Tibial nerve (tissue), 4 donors: ENCODE measurements at regions not wholly inside any gene's neighbourhood (a gene's known extent, or its start where the extent isn't known, plus 50 kb on each side); places are given as distances from the start of the nearest gene placed in this dataset.

Experiments used
- EP300 ChIP-seq, 2 donors: sonication (generic); formaldehyde crosslinking; IDR thresholded peaks; one replicate each; pipeline ENCODE4 v1.6.1; 2017; ENCODE audit warnings: antibody characterized with exemption in 2 of 2, mild to moderate bottlenecking in 1 of 2
- POLR2A ChIP-seq, 2 donors: fragments of 450-650 bp; IDR thresholded peaks; one replicate each; pipeline ENCODE4 v1.6.1; 2017; ENCODE audit warnings: antibody characterized with exemption in 2 of 2, mild to moderate bottlenecking in 2 of 2, moderate library complexity in 2 of 2
- TF ChIP-seq, protein P1 (sequence below), 5 experiments: fragments of 200-600 bp in 3 of 5; fragments of 450-650 bp in 2 of 5; sonication (generic) in 3 of 5; IDR thresholded peaks; one replicate each; pipeline ENCODE4 v1.5.1; 2016 to 2019; ENCODE audit warnings: antibody characterized with exemption in 5 of 5, mild to moderate bottlenecking in 3 of 5, moderate library complexity in 2 of 5

- TF ChIP-seq, protein P1, sequence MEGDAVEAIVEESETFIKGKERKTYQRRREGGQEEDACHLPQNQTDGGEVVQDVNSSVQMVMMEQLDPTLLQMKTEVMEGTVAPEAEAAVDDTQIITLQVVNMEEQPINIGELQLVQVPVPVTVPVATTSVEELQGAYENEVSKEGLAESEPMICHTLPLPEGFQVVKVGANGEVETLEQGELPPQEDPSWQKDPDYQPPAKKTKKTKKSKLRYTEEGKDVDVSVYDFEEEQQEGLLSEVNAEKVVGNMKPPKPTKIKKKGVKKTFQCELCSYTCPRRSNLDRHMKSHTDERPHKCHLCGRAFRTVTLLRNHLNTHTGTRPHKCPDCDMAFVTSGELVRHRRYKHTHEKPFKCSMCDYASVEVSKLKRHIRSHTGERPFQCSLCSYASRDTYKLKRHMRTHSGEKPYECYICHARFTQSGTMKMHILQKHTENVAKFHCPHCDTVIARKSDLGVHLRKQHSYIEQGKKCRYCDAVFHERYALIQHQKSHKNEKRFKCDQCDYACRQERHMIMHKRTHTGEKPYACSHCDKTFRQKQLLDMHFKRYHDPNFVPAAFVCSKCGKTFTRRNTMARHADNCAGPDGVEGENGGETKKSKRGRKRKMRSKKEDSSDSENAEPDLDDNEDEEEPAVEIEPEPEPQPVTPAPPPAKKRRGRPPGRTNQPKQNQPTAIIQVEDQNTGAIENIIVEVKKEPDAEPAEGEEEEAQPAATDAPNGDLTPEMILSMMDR (IDR thresholded peaks at IDR 0.05) = no peak
- TF ChIP-seq POLR2A (IDR thresholded peaks at IDR 0.05) = no peak
- no peak for TF ChIP-seq EP300 (IDR thresholded peaks at IDR 0.05)
Observed at GRCh38 chr1:58358346-58358745, 188.2 kb downstream of the OMA1 start.
